ENCODE measurements at regions not wholly inside any gene's neighbourhood (a gene's known extent, or its start where the extent isn't known, plus 50 kb on each side); places are given as distances from the start of the nearest gene placed in this dataset.

- no peak for DNase-seq (ENCODE audit: low read depth in 2 of 3, low spot score in 2 of 3)
These were observed 561.0 kb upstream of the TBX3 start for GRCh38 chr12:115245020-115245419.

GRCh38 chr12:115243933-115244628 lies 560.1 kb upstream of the TBX3 start:
- no peak for DNase-seq (ENCODE audit: low read depth in 2 of 3, low spot score in 2 of 3)

- DNase-seq (ENCODE audit: low read depth in 2 of 3, low spot score in 2 of 3) = no peak
These were observed 556.3 kb upstream of the TBX3 start for GRCh38 chr12:115240251-115240650.

- no peak for DNase-seq (ENCODE audit: low read depth in 2 of 3, low spot score in 2 of 3)
These were observed 551.9 kb upstream of the TBX3 start for GRCh38 chr12:115235880-115236279.

GRCh38 chr12:115233891-115234543 lies 550.0 kb upstream of the TBX3 start:
- DNase-seq (ENCODE audit: low read depth in 2 of 3, low spot score in 2 of 3) = no peak

GRCh38 chr12:115232455-115233156 lies 548.6 kb upstream of the TBX3 start:
- DNase-seq (ENCODE audit: low read depth in 2 of 3, low spot score in 2 of 3) = no peak

GRCh38 chr12:115230606-115231005 lies 546.6 kb upstream of the TBX3 start:
- DNase-seq (ENCODE audit: low read depth in 2 of 3, low spot score in 2 of 3) = no peak

GRCh38 chr12:115229517-115229916 lies 545.5 kb upstream of the TBX3 start:
- DNase-seq (ENCODE audit: low read depth in 2 of 3, low spot score in 2 of 3) = no peak

- DNase-seq (ENCODE audit: low read depth in 2 of 3, low spot score in 2 of 3) = no peak
These were observed 544.5 kb upstream of the TBX3 start for GRCh38 chr12:115228434-115228833.

GRCh38 chr12:115227137-115227615 lies 543.2 kb upstream of the TBX3 start:
- DNase-seq (ENCODE audit: low read depth in 2 of 3, low spot score in 2 of 3) = no peak

- DNase-seq (ENCODE audit: low read depth in 2 of 3, low spot score in 2 of 3) = no peak
These were observed 541.9 kb upstream of the TBX3 start for GRCh38 chr12:115225845-115226244.

GRCh38 chr12:115223991-115224390 lies 540.0 kb upstream of the TBX3 start:
- no peak for DNase-seq (ENCODE audit: low read depth in 2 of 3, low spot score in 2 of 3)

GRCh38 chr12:115223322-115223721 lies 539.3 kb upstream of the TBX3 start:
- DNase-seq (ENCODE audit: low read depth in 2 of 3, low spot score in 2 of 3) = no peak

- DNase-seq (ENCODE audit: low read depth in 2 of 3, low spot score in 2 of 3) = no peak
These were observed 538.2 kb upstream of the TBX3 start for GRCh38 chr12:115222220-115222619.

GRCh38 chr12:115216301-115216700 lies 532.3 kb upstream of the TBX3 start:
- DNase-seq (ENCODE audit: low read depth in 2 of 3, low spot score in 2 of 3) = no peak

- no peak for DNase-seq (ENCODE audit: low read depth in 2 of 3, low spot score in 2 of 3)
These were observed 531.6 kb upstream of the TBX3 start for GRCh38 chr12:115215544-115215943.

GRCh38 chr12:115213538-115214016 lies 529.6 kb upstream of the TBX3 start:
- DNase-seq (ENCODE audit: low read depth in 2 of 3, low spot score in 2 of 3) = no peak

- DNase-seq (ENCODE audit: low read depth in 2 of 3, low spot score in 2 of 3) = no peak
These were observed 529.1 kb upstream of the TBX3 start for GRCh38 chr12:115213118-115213517.

- no peak for DNase-seq (ENCODE audit: low read depth in 2 of 3, low spot score in 2 of 3)
These were observed 528.4 kb upstream of the TBX3 start for GRCh38 chr12:115212356-115212755.

GRCh38 chr12:115210533-115211252 lies 526.7 kb upstream of the TBX3 start:
- DNase-seq (ENCODE audit: low read depth in 2 of 3, low spot score in 2 of 3) = no peak

- no peak for DNase-seq (ENCODE audit: low read depth in 2 of 3, low spot score in 2 of 3)
These were observed 525.3 kb upstream of the TBX3 start for GRCh38 chr12:115209230-115209629.
